SU-DHL-6 (cell line): ENCODE measurements at regions not wholly inside any gene's neighbourhood (a gene's known extent, or its start where the extent isn't known, plus 50 kb on each side); places are given as distances from the start of the nearest gene placed in this dataset.

ENCODE experiments used
- H2AFZ ChIP-seq: fragments of 200-600 bp; sonication (generic); 2 replicates; pipeline ENCODE4 v1.6.1; 2014; ENCODE audit warnings: low read depth, mild to moderate bottlenecking, moderate library complexity, mixed read lengths, antibody characterized with exemption, low read length; ENCODE audit not compliant: severe bottlenecking
- H3F3A ChIP-seq: fragments of 200-600 bp; shearing (Covaris generic); 2 replicates; pipeline ENCODE4 v1.6.0; 2016; ENCODE audit warnings: antibody characterized with exemption, mild to moderate bottlenecking; ENCODE audit not compliant: insufficient read depth
- H3K27ac ChIP-seq: fragments of 200-600 bp; sonication (generic); 2 replicates; pipeline ENCODE4 v1.5.1; 2016; ENCODE audit warnings: low read depth, mild to moderate bottlenecking, low read length, moderate library complexity, mixed read lengths
- H3K27me3 ChIP-seq: fragments of 200-600 bp; sonication (generic), shearing (Covaris generic); 2 replicates; pipeline ENCODE4 v1.6.0; 2014; ENCODE audit warnings: mild to moderate bottlenecking, low read length
- H3K36me3 ChIP-seq: fragments of 200-600 bp; sonication (generic); 2 replicates; pipeline ENCODE4 v1.6.1; 2014; ENCODE audit warnings: mild to moderate bottlenecking, low read length, mixed read lengths
- H3K4me2 ChIP-seq: fragments of 300-600, 200-600 bp; shearing (Covaris generic), sonication (generic); 2 replicates; pipeline ENCODE4 v1.6.0; 2014; ENCODE audit warnings: low read length, low read depth, mild to moderate bottlenecking; ENCODE audit not compliant: poor library complexity, severe bottlenecking
- H3K4me3 ChIP-seq: fragments of 200-600 bp; sonication (generic); 2 replicates; pipeline ENCODE4 v1.5.1; 2014; ENCODE audit warnings: antibody characterized with exemption, low read length, mild to moderate bottlenecking, mixed read lengths; ENCODE audit not compliant: insufficient read depth, poor library complexity, severe bottlenecking
- H3K79me2 ChIP-seq: fragments of 200-600 bp; sonication (generic); 2 replicates; pipeline ENCODE4 v1.6.1; 2014; ENCODE audit warnings: mild to moderate bottlenecking, low read length, moderate library complexity; ENCODE audit not compliant: insufficient read depth
- H3K9ac ChIP-seq: fragments of 200-600 bp; sonication (generic); 2 replicates; pipeline ENCODE4 v1.7.0; 2014; ENCODE audit warnings: mild to moderate bottlenecking, low read length
- H3K9me2 ChIP-seq: fragments of 200-600 bp; sonication (generic); replicated peaks from 2 replicates; pipeline ENCODE4 v1.6.1; 2014; ENCODE audit warnings: low read length; ENCODE audit not compliant: insufficient read depth
- H3K9me3 ChIP-seq: fragments of 200-600 bp; sonication (generic); 2 replicates; pipeline ENCODE4 v1.6.1; 2014; ENCODE audit warnings: low read length, mixed read lengths; ENCODE audit not compliant: insufficient read depth
- H4K20me1 ChIP-seq: fragments of 200-600 bp; sonication (generic); 2 replicates; pipeline ENCODE4 v1.6.1; 2014; ENCODE audit warnings: low read depth, mild to moderate bottlenecking, antibody characterized with exemption, low read length, moderate library complexity, mixed read lengths
- CTCF ChIP-seq: fragments of 200-600 bp; sonication (generic); IDR thresholded peaks from one replicate; pipeline ENCODE4 v1.5.1; 2017; ENCODE audit warnings: antibody characterized with exemption, mild to moderate bottlenecking, low read length, moderate library complexity; ENCODE audit not compliant: insufficient read depth, poor library complexity, severe bottlenecking
- EZH2phosphoT487 ChIP-seq: fragments of 200-600 bp; sonication (generic), shearing (Covaris generic); conservative IDR thresholded peaks from 2 replicates; pipeline ENCODE4 v1.6.1; 2018; ENCODE audit warnings: mild to moderate bottlenecking, antibody characterized with exemption, low read length, moderate library complexity, mixed read lengths

GRCh38 chr12:85369365-85370154 lies 89.5 kb downstream of the ALX1 start:
- Histone ChIP-seq H3K36me3 (no peaks in the 10 kb centered on the region), H3K9me3 (no peaks in the 10 kb centered on the region), H4K20me1 (no peaks in the 10 kb centered on the region), H3K4me2 (no peak overlapping the region), H3K79me2 (no peaks in the 10 kb centered on the region), H3K4me3 (no peak overlapping the region), H3K27me3 (no peaks in the 10 kb centered on the region), H3K9ac (no peak overlapping the region), H3K27ac (no peak overlapping the region), H2AFZ (no peak overlapping the region), H3K9me2 (no peaks in the 10 kb centered on the region), H3F3A (no peaks in the 10 kb centered on the region)
- no peak for TF ChIP-seq CTCF

- Histone ChIP-seq H3F3A (no peaks in the 10 kb centered on the region), H2AFZ (no peak overlapping the region), H3K27me3 (no peaks in the 10 kb centered on the region), H3K4me3 (no peak overlapping the region), H3K36me3 (no peaks in the 10 kb centered on the region), H3K9me2 (no peaks in the 10 kb centered on the region), H4K20me1 (no peaks in the 10 kb centered on the region), H3K79me2 (no peaks in the 10 kb centered on the region), H3K9me3 (no peaks in the 10 kb centered on the region), H3K9ac (no peak overlapping the region), H3K27ac (no peak overlapping the region), H3K4me2 (no peak overlapping the region)
- TF ChIP-seq EZH2phosphoT487 (no peak), CTCF (no peak)
Measured at GRCh38 chr12:85373045-85373444, 93.0 kb downstream of the ALX1 start.

GRCh38 chr12:85374981-85375380 lies 95.0 kb downstream of the ALX1 start:
- Histone ChIP-seq H3K79me2 (no peaks in the 10 kb centered on the region), H3K4me3 (no peak overlapping the region), H3K9me2 (no peaks in the 10 kb centered on the region), H3K9ac (no peak overlapping the region), H4K20me1 (no peaks in the 10 kb centered on the region), H3K27me3 (no peaks in the 10 kb centered on the region), H3K4me2 (no peak overlapping the region), H3K36me3 (no peaks in the 10 kb centered on the region), H2AFZ (no peak overlapping the region), H3K9me3 (no peaks in the 10 kb centered on the region), H3K27ac (no peak overlapping the region), H3F3A (no peaks in the 10 kb centered on the region)
- TF ChIP-seq CTCF (no peak), EZH2phosphoT487 (no peak)
